ENCODE measurements at regions not wholly inside any gene's neighbourhood (a gene's known extent, or its start where the extent isn't known, plus 50 kb on each side); places are given as distances from the start of the nearest gene placed in this dataset.

GRCh38 chr13:30115257-30115600 is 192.1 kb downstream of the KATNAL1 start:
- no peak for DNase-seq (ENCODE audit: low spot score)
- in situ Hi-C loops (cut with MboI; ENCODE audit: low pct_unique_long_range_greater_than_20kb, low sequenced_read_pairs, unreplicated experiment), result loop anchor here (10.0 to 25.0 kb wide), 2 partner anchors 340 to 603 kb away; no protein-coding TSS in a partner anchor
- TF ChIP-seq CTCF (IDR thresholded peaks at IDR 0.05; ENCODE audit: extremely low read depth, insufficient read depth, missing control alignments), result no peak

- peak; percentile 90 for DNase-seq (ENCODE audit: low spot score)
- peak; percentile 87 for TF ChIP-seq CTCF (IDR thresholded peaks at IDR 0.05; ENCODE audit: extremely low read depth, insufficient read depth, missing control alignments)
- in situ Hi-C loops (cut with MboI; ENCODE audit: low pct_unique_long_range_greater_than_20kb, low sequenced_read_pairs, unreplicated experiment), result loop anchor here (10.0 to 25.0 kb wide), 2 partner anchors 340 to 602 kb away; no protein-coding TSS in a partner anchor
Measured at GRCh38 chr13:30114571-30115256, 192.6 kb downstream of the KATNAL1 start.

- no peak for TF ChIP-seq CTCF (IDR thresholded peaks at IDR 0.05; ENCODE audit: extremely low read depth, insufficient read depth, missing control alignments)
- no peak for DNase-seq (ENCODE audit: low spot score)
- in situ Hi-C loops (cut with MboI; ENCODE audit: low pct_unique_long_range_greater_than_20kb, low sequenced_read_pairs, unreplicated experiment), result loop anchor here (10.0 to 25.0 kb wide), 2 partner anchors 339 to 602 kb away; no protein-coding TSS in a partner anchor
Measured at GRCh38 chr13:30113983-30114570, 193.3 kb downstream of the KATNAL1 start.

GRCh38 chr13:30113551-30113950 is 193.8 kb downstream of the KATNAL1 start:
- DNase-seq (ENCODE audit: low spot score), result no peak
- TF ChIP-seq CTCF (IDR thresholded peaks at IDR 0.05; ENCODE audit: extremely low read depth, insufficient read depth, missing control alignments), result no peak
- in situ Hi-C loops (cut with MboI; ENCODE audit: low pct_unique_long_range_greater_than_20kb, low sequenced_read_pairs, unreplicated experiment), result loop anchor here (10.0 to 25.0 kb wide), 2 partner anchors 339 to 601 kb away; no protein-coding TSS in a partner anchor

- DNase-seq (ENCODE audit: low spot score), result peak; percentile 81
- peak; percentile 96 for TF ChIP-seq CTCF (IDR thresholded peaks at IDR 0.05; ENCODE audit: extremely low read depth, insufficient read depth, missing control alignments)
- in situ Hi-C loops (cut with MboI; ENCODE audit: low pct_unique_long_range_greater_than_20kb, low sequenced_read_pairs, unreplicated experiment), result loop anchor here (10.0 to 25.0 kb wide), 2 partner anchors 338 to 601 kb away; no protein-coding TSS in a partner anchor
Measured at GRCh38 chr13:30112602-30113435, 194.5 kb downstream of the KATNAL1 start.

- in situ Hi-C loops (cut with MboI; ENCODE audit: low pct_unique_long_range_greater_than_20kb, low sequenced_read_pairs, unreplicated experiment), result loop anchor here (10.0 to 25.0 kb wide), 2 partner anchors 337 to 600 kb away; no protein-coding TSS in a partner anchor
- TF ChIP-seq CTCF (IDR thresholded peaks at IDR 0.05; ENCODE audit: extremely low read depth, insufficient read depth, missing control alignments), result peak; percentile 38
- DNase-seq (ENCODE audit: low spot score), result no peak
Measured at GRCh38 chr13:30111810-30112209, 195.5 kb downstream of the KATNAL1 start.

Data from GM13977 (cell line).